ENCODE measurements at regions not wholly inside any gene's neighbourhood (a gene's known extent, or its start where the extent isn't known, plus 50 kb on each side); places are given as distances from the start of the nearest gene placed in this dataset.
A peak's percentile ranks its signal among the peaks of the same experiment; 100 is the strongest.

DNA sequence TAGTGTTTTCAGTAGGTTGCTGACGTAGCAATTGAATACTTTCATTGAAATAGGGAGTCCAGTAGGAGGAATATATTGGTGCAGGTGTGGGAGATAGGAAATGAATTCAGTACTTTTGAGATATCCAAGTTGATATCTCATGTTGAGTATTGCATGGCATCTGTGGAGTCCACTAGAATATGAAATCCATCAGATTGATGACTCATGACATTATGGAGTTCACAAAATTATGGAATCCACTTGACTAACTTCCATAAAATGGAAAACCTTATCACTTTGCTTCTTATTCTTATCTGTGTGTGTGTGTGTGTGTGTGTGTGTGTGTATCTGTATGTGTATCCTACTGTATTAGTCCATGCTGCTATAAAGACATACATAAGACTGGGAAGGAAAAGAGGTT is 513.5 kb upstream of the ZEB2 start:
- no peak for DNase-seq (ENCODE audit: low read depth)
- TF ChIP-seq, protein P1, sequence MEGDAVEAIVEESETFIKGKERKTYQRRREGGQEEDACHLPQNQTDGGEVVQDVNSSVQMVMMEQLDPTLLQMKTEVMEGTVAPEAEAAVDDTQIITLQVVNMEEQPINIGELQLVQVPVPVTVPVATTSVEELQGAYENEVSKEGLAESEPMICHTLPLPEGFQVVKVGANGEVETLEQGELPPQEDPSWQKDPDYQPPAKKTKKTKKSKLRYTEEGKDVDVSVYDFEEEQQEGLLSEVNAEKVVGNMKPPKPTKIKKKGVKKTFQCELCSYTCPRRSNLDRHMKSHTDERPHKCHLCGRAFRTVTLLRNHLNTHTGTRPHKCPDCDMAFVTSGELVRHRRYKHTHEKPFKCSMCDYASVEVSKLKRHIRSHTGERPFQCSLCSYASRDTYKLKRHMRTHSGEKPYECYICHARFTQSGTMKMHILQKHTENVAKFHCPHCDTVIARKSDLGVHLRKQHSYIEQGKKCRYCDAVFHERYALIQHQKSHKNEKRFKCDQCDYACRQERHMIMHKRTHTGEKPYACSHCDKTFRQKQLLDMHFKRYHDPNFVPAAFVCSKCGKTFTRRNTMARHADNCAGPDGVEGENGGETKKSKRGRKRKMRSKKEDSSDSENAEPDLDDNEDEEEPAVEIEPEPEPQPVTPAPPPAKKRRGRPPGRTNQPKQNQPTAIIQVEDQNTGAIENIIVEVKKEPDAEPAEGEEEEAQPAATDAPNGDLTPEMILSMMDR (IDR thresholded peaks at IDR 0.05; ENCODE audit: control insufficient read depth, insufficient read depth, low read depth, low read length, missing control alignments) = no peak
- H3K4me3 ChIP-seq (ENCODE audit: control insufficient read depth, low read depth, low read length) = no peak overlapping the region

GRCh38 chr2:145032791-145033190 is 512.9 kb upstream of the ZEB2 start:
- TF ChIP-seq, protein P1 (IDR thresholded peaks at IDR 0.05; ENCODE audit: control insufficient read depth, insufficient read depth, low read depth, low read length, missing control alignments) = no peak
- no peak for DNase-seq (ENCODE audit: low read depth)
- H3K4me3 ChIP-seq (ENCODE audit: control insufficient read depth, low read depth, low read length) = no peak overlapping the region

GRCh38 chr2:145029873-145030272 is 510.0 kb upstream of the ZEB2 start:
- H3K4me3 ChIP-seq (ENCODE audit: control insufficient read depth, low read depth, low read length) = no peak overlapping the region
- no peak for DNase-seq (ENCODE audit: low read depth)
- TF ChIP-seq, protein P1 (IDR thresholded peaks at IDR 0.05; ENCODE audit: control insufficient read depth, insufficient read depth, low read depth, low read length, missing control alignments) = no peak

- no peak overlapping the region for H3K4me3 ChIP-seq (ENCODE audit: control insufficient read depth, low read depth, low read length)
- TF ChIP-seq, protein P1 (IDR thresholded peaks at IDR 0.05; ENCODE audit: control insufficient read depth, insufficient read depth, low read depth, low read length, missing control alignments) = no peak
- no peak for DNase-seq (ENCODE audit: low read depth)
Observed at GRCh38 chr2:145029081-145029480, 509.2 kb upstream of the ZEB2 start.

DNA sequence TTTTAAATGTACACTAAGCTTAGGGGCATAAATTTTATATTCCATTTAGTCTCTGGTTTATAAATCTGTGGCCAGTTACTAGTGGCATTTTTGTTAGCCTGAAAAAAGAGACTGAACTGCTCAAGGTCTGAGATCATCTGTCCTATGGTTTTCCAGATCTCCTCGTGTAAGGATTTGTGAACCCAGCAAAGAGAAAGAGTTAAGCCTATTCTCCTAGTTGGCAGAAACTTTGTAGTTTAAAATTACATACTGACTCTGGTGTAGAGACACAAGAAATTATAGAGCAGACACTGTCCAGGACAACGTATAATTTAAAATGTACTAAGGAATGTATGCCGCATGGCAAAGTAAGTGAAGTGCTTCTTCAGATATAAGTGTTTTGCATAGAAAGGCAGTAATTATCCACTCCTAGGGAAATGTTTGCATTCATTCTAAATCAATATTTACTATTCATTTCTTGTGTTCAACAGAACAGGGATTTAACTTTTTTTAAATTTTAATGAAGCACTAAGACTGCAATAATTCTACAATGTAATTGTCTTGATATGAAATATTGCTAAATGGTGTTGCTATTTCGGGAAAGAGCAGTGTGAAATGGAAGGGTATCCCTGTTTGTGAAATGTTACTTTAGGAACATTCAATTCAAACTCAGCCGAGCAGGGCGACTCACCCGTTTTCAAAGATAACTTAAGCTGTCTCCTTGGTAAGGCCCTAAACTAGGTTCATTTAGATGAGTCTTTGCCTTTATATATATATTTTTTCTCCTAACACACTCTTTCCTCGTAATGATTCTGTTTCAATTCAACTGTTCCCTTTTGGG is 508.4 kb upstream of the ZEB2 start:
- TF ChIP-seq, protein P1 (IDR thresholded peaks at IDR 0.05; ENCODE audit: control insufficient read depth, insufficient read depth, low read depth, low read length, missing control alignments) = no peak
- no peak for DNase-seq (ENCODE audit: low read depth)
- no peak overlapping the region for H3K4me3 ChIP-seq (ENCODE audit: control insufficient read depth, low read depth, low read length)

DNA sequence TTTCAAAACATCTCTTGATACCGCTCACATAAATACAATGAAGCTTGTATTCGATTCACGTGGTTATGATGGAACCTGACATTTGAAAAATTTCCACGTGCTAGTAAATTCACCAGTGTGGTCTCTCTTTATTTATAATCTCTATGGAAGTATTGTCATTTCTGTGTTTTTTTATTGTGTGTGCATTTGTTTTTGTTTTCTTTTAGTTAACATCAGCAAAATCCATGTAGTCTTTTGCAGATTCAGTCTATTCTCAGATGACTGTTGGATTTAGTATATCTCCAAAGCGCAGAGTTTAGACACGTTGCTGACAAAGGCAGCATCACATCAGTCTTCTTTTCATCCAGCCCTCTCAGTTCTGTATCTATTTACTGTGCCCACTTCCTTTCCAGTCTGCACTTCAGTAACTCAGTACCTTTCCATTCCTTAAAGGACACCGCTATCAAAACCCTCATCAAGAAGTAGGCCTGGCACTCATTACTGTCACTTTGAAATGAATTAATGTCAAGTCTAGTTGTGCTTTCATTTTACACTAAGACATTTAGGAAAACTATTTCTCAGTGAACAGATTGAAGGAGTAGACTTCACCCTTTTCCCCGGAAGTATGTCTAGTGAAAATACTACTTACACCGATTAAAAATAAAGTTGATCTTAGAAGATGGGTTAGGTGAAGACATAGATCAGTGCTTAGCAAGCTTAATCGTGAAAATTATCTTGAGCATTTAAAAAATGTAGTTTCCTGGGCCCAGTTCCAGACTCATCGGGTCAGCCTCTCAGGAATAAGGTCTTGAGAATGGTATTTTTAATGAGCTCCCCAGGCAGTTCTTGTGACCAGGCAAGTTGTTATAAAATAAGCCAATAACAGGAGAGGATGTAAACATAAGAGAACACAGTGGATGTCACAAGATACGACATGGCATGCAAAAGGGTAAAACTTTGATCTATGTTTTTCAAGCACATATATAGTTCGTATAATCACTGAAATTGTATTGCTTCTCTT is 506.8 kb upstream of the ZEB2 start:
- DNase-seq (ENCODE audit: low read depth) = peak; percentile 69
- H3K4me3 ChIP-seq (ENCODE audit: control insufficient read depth, low read depth, low read length) = no peak overlapping the region
- TF ChIP-seq, protein P1 (IDR thresholded peaks at IDR 0.05; ENCODE audit: control insufficient read depth, insufficient read depth, low read depth, low read length, missing control alignments) = no peak
